ENCODE measurements at regions not wholly inside any gene's neighbourhood (a gene's known extent, or its start where the extent isn't known, plus 50 kb on each side); places are given as distances from the start of the nearest gene placed in this dataset.

DNA sequence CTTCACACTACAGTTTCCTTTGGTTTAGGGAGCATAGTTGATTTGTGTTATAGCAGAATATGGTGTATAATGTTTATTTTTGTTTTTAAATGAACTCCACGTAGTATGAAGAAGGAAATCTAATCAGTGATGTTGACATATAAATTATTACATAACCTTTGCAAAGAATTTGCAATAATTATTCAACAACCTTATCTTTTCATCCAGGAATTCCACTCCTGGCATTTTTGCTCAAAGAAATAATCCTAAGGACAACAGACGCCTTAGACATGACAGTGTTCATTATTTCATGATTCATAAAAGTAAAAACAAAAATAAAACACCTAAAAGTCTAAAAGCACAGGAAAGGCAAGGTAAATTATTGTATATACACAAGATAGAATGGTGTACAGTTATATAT is 229.2 kb downstream of the EPM2A start:
- CTCF ChIA-PET, result no interaction called here
- POLR2A ChIA-PET, result no interaction called here
- TF ChIP-seq ELF4 (IDR thresholded peaks at IDR 0.05), result no peak
- TF ChIP-seq SP1 (IDR thresholded peaks at IDR 0.05), result no peak
- TF ChIP-seq NFRKB (IDR thresholded peaks at IDR 0.05), result no peak
- TF ChIP-seq FOXA1 (IDR thresholded peaks at IDR 0.05), result no peak
- no peak for TF ChIP-seq FOXK2 (IDR thresholded peaks at IDR 0.05)
- no peak for TF ChIP-seq CTBP1 (IDR thresholded peaks at IDR 0.05; ENCODE audit: borderline replicate concordance)
- no peak for TF ChIP-seq BHLHE40 (IDR thresholded peaks at IDR 0.05; ENCODE audit: borderline replicate concordance)
- DNase-seq (ENCODE audit: extremely low spot score), result no peak

DNA sequence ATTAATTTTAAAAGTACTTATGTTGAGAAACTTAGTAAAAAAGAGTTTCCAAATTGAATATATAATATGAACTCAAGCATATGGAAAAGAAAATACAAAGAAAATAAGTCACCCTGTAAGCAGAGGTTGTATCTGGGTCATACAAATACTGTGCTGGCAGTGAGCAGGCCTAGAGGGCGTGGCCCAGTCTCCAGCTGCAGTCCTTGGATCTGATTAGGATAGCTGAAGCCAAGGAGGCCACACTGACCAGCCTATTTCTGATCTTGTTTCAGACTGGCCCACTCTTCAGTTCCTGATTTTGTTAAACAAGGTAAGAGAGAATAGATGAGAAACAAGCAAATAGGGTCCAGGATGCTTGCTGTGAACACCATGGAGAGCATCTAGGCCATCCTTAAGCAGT is 228.8 kb downstream of the EPM2A start:
- no peak for DNase-seq (ENCODE audit: extremely low spot score)
- no peak for TF ChIP-seq LEF1 (IDR thresholded peaks at IDR 0.05; ENCODE audit: borderline replicate concordance)
- no peak for TF ChIP-seq L3MBTL2 (conservative IDR thresholded peaks at IDR 0.05)
- TF ChIP-seq NFRKB (IDR thresholded peaks at IDR 0.05), result no peak
- TF ChIP-seq FOXM1 (IDR thresholded peaks at IDR 0.05; ENCODE audit: borderline replicate concordance), result no peak
- TF ChIP-seq HDGF (IDR thresholded peaks at IDR 0.05; ENCODE audit: borderline replicate concordance), result no peak
- no peak for TF ChIP-seq SP1 (IDR thresholded peaks at IDR 0.05)
- TF ChIP-seq SUZ12 (IDR thresholded peaks at IDR 0.05), result no peak
- POLR2A ChIA-PET, result no interaction called here
- CTCF ChIA-PET, result no interaction called here

DNA sequence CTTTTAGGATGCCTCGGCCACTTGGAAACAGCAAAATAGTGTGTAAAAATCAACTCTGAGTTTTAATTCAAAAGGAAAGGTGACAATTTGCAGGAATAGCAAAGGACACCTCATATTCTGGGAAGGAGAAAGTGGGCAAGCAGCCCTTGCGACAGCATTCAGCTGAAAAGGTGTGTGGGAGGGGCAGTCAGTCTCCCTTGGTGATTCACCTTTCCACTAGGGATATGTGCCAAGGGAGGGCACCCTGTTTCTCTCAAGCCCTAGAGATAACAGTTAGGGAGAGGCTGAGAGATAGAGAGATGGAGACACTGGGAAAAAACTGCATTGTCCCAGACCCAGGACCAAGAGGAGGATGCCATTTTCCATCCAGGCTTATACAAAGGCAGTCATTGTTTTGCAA is 228.1 kb downstream of the EPM2A start:
- ChIA-PET POLR2A (no interaction called here), CTCF (no interaction called here)
- no peak for TF ChIP-seq L3MBTL2 (conservative IDR thresholded peaks at IDR 0.05)
- TF ChIP-seq FOXA1 (IDR thresholded peaks at IDR 0.05), result no peak
- no peak for TF ChIP-seq ELF4 (IDR thresholded peaks at IDR 0.05)
- TF ChIP-seq, protein P1, sequence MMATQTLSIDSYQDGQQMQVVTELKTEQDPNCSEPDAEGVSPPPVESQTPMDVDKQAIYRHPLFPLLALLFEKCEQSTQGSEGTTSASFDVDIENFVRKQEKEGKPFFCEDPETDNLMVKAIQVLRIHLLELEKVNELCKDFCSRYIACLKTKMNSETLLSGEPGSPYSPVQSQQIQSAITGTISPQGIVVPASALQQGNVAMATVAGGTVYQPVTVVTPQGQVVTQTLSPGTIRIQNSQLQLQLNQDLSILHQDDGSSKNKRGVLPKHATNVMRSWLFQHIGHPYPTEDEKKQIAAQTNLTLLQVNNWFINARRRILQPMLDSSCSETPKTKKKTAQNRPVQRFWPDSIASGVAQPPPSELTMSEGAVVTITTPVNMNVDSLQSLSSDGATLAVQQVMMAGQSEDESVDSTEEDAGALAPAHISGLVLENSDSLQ (IDR thresholded peaks at IDR 0.05), result no peak
- TF ChIP-seq ZNF384 (IDR thresholded peaks at IDR 0.05), result no peak
- TF ChIP-seq ARNT (IDR thresholded peaks at IDR 0.05), result no peak
- TF ChIP-seq FOXK2 (IDR thresholded peaks at IDR 0.05), result no peak
- no peak for TF ChIP-seq BHLHE40 (IDR thresholded peaks at IDR 0.05; ENCODE audit: borderline replicate concordance)
- TF ChIP-seq SP1 (IDR thresholded peaks at IDR 0.05), result no peak
- TF ChIP-seq CTBP1 (IDR thresholded peaks at IDR 0.05; ENCODE audit: borderline replicate concordance), result no peak
- no peak for TF ChIP-seq FOXM1 (IDR thresholded peaks at IDR 0.05; ENCODE audit: borderline replicate concordance)
- TF ChIP-seq HDGF (IDR thresholded peaks at IDR 0.05; ENCODE audit: borderline replicate concordance), result no peak
- DNase-seq (ENCODE audit: extremely low spot score), result no peak

DNA sequence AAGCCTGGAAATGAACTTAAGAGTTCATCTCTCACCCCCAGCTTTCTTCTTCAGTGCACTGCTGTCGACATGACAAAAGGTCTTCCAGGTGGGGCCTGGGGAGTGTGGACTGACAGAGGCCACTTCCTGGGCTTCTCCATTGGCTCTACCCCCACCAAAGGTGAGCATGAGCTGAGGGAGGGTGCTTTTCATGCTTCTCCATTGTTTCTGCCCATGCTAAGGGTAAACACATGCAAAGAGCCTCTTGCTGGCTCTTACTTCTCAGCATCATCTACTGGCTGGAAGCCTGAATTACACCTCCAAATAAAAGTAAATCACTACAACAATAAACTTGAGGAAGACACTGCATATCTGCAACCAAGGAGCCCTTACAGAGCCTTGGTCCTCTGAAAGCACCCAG is 227.2 kb downstream of the EPM2A start:
- TF ChIP-seq HDGF (IDR thresholded peaks at IDR 0.05; ENCODE audit: borderline replicate concordance) (no peak), FOXA1 (IDR thresholded peaks at IDR 0.05) (no peak), TARDBP (IDR thresholded peaks at IDR 0.05) (no peak), FOXM1 (IDR thresholded peaks at IDR 0.05; ENCODE audit: borderline replicate concordance) (no peak), L3MBTL2 (conservative IDR thresholded peaks at IDR 0.05) (no peak), ELF4 (IDR thresholded peaks at IDR 0.05) (no peak), LEF1 (IDR thresholded peaks at IDR 0.05; ENCODE audit: borderline replicate concordance) (no peak), CTBP1 (IDR thresholded peaks at IDR 0.05; ENCODE audit: borderline replicate concordance) (no peak), ARNT (IDR thresholded peaks at IDR 0.05) (no peak), SP1 (IDR thresholded peaks at IDR 0.05) (no peak), SUZ12 (IDR thresholded peaks at IDR 0.05) (no peak), NFRKB (IDR thresholded peaks at IDR 0.05) (no peak)
- TF ChIP-seq, protein P1 (IDR thresholded peaks at IDR 0.05), result no peak
- ChIA-PET POLR2A (no interaction called here), CTCF (no interaction called here)
- DNase-seq (ENCODE audit: extremely low spot score), result peak; percentile 14

DNA sequence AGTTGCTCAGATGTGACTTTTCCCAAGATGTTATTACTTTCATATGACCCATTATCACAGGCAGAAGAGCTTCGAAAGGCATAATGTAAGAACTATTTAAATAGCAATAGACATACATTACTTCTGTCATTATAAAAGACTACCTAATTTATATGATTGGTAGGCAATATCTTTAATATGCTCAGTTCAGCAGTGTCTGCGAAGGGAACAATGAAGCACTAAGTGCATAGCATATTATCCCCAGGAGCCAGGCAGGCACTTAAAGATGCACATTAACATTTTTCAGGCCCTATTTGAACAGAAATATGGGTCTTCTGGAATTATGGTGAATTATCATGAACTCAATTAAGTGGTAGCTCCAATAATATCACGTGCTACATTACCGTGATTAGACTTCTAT is 217.8 kb downstream of the EPM2A start:
- ChIA-PET POLR2A (no interaction called here), CTCF (no interaction called here)
- DNase-seq (ENCODE audit: extremely low spot score), result no peak
- TF ChIP-seq ZNF384 (IDR thresholded peaks at IDR 0.05), result no peak
- TF ChIP-seq TARDBP (IDR thresholded peaks at IDR 0.05), result no peak
- no peak for TF ChIP-seq FOXM1 (IDR thresholded peaks at IDR 0.05; ENCODE audit: borderline replicate concordance)
- TF ChIP-seq SP1 (IDR thresholded peaks at IDR 0.05), result no peak
- TF ChIP-seq L3MBTL2 (conservative IDR thresholded peaks at IDR 0.05), result no peak
- no peak for TF ChIP-seq ARNT (IDR thresholded peaks at IDR 0.05)
- no peak for TF ChIP-seq CTBP1 (IDR thresholded peaks at IDR 0.05; ENCODE audit: borderline replicate concordance)
- TF ChIP-seq HDGF (IDR thresholded peaks at IDR 0.05; ENCODE audit: borderline replicate concordance), result no peak
- no peak for TF ChIP-seq FOXK2 (IDR thresholded peaks at IDR 0.05)
- no peak for TF ChIP-seq NFRKB (IDR thresholded peaks at IDR 0.05)
- no peak for TF ChIP-seq ELF4 (IDR thresholded peaks at IDR 0.05)
- no peak for TF ChIP-seq LEF1 (IDR thresholded peaks at IDR 0.05; ENCODE audit: borderline replicate concordance)
- no peak for TF ChIP-seq FOXA1 (IDR thresholded peaks at IDR 0.05)

DNA sequence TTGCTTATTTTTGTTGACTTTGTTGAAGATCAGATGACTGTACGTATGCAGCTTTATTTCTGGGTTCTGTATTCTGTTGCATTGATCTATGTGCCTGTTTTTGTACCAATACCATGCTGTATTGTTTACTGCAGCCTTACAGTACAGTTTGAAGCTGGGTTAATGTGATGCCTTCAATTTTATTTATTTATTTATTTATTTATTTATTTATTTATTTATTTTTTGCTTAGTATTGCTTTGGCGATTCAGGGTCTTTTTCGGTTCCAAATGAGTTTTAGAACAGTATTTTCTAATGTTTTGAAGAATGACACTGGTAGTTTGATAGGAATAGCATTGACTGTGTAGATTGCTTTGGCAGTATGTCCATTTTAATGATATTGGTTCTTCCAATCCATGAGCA is 210.3 kb downstream of the EPM2A start:
- ChIA-PET CTCF (no interaction called here), POLR2A (no interaction called here)
- no peak for DNase-seq (ENCODE audit: extremely low spot score)
- no peak for TF ChIP-seq FOXA1 (IDR thresholded peaks at IDR 0.05)
- TF ChIP-seq ARNT (IDR thresholded peaks at IDR 0.05), result no peak
- TF ChIP-seq HDGF (IDR thresholded peaks at IDR 0.05; ENCODE audit: borderline replicate concordance), result no peak
- TF ChIP-seq L3MBTL2 (conservative IDR thresholded peaks at IDR 0.05), result no peak
- TF ChIP-seq ZNF384 (IDR thresholded peaks at IDR 0.05), result no peak
- no peak for TF ChIP-seq NFRKB (IDR thresholded peaks at IDR 0.05)
- TF ChIP-seq TARDBP (IDR thresholded peaks at IDR 0.05), result no peak

DNA sequence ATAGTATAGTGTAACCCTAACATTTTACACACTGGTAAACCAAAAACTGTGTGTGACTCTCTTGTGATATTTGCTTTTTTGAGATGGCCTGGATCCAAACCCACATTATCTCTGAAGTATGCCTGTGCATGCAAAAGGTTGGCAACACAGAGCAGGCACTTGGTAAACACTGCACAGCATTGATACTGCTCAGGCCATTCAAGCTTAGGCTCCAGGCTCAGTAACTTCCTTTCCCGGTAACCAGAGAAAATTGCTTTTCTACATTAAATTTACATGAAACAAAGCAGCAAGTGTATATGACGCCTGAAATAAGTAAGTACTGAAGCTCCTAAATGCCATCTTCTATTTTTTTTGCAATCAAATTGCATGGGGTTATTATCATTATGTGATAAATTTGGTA is 205.7 kb downstream of the EPM2A start:
- DNase-seq (ENCODE audit: extremely low spot score), result no peak
- TF ChIP-seq SP1 (IDR thresholded peaks at IDR 0.05) (no peak), HDGF (IDR thresholded peaks at IDR 0.05; ENCODE audit: borderline replicate concordance) (no peak), ARNT (IDR thresholded peaks at IDR 0.05) (no peak)
- POLR2A ChIA-PET, result no interaction called here
- CTCF ChIA-PET, result no interaction called here
